Breast epithelium (tissue), 4 donors: ENCODE measurements at regions not wholly inside any gene's neighbourhood (a gene's known extent, or its start where the extent isn't known, plus 50 kb on each side); places are given as distances from the start of the nearest gene placed in this dataset.

Source experiments
- DNase-seq, 2 donors: peaks; one replicate each; pipeline ENCODE4 v3.0.0-alpha.2; 2019; ENCODE audit warnings: low spot score in 2 of 2
- H3K27ac ChIP-seq, 2 donors: fragments of 200-600 bp; sonication (generic) in 1 of 2; one replicate each; pipeline ENCODE4 v1.5.1; 2016 to 2019; ENCODE audit warnings: mild to moderate bottlenecking in 1 of 2
- H3K27me3 ChIP-seq, 2 donors: fragments of 200-600 bp; sonication (generic) in 1 of 2; one replicate each; pipeline versions ENCODE4 v1.5.1 to v1.6.0; 2017 to 2019; ENCODE audit warnings: control low read depth in 1 of 2, mild to moderate bottlenecking in 1 of 2
- H3K36me3 ChIP-seq: fragments of 200-600 bp; one replicate; pipeline ENCODE4 v1.5.1; 2019
- H3K4me1 ChIP-seq, 2 donors: fragments of 200-600 bp; sonication (generic); one replicate each; pipeline ENCODE4 v1.5.1; 2016 to 2019; ENCODE audit warnings: control low read depth in 1 of 2
- H3K4me3 ChIP-seq, 3 donors: fragments of 200-600 bp; sonication (generic); 1 replicate in 2 of 3; 2 replicates in 1 of 3; pipeline ENCODE4 v1.5.1; 2016 to 2019; ENCODE audit warnings: mild to moderate bottlenecking in 3 of 3, moderate library complexity in 2 of 3
- H3K9me3 ChIP-seq, 2 donors: fragments of 200-600 bp; sonication (generic) in 1 of 2; one replicate each; pipeline ENCODE4 v1.5.1; 2016 to 2019; ENCODE audit warnings: control low read depth in 1 of 2
- CTCF ChIP-seq, 3 donors: fragments of 450-650 bp; IDR thresholded peaks; one replicate each; pipeline ENCODE4 v1.5.1; 2016 to 2017; ENCODE audit warnings: antibody characterized with exemption in 3 of 3, mild to moderate bottlenecking in 3 of 3, moderate library complexity in 3 of 3
- POLR2A ChIP-seq: fragments of 450-650 bp; IDR thresholded peaks from one replicate; pipeline ENCODE4 v1.6.1; 2016; ENCODE audit warnings: antibody characterized with exemption, mild to moderate bottlenecking, moderate library complexity
- POLR2AphosphoS5 ChIP-seq, 3 donors: sonication (generic); formaldehyde crosslinking; IDR thresholded peaks; one replicate each; pipeline ENCODE4 v1.6.1; 2017; ENCODE audit warnings: antibody characterized with exemption in 3 of 3
- intact Hi-C: fragments of 100-400 bp; cut with DNase I; formaldehyde crosslinking; loops from one replicate; pipeline ENCODE4 v1.15.1; 2023; ENCODE audit warnings: low total_unique reads

GRCh38 chr22:25382762-25383161 is 163.3 kb downstream of the CRYBB2 start:
- Histone ChIP-seq H3K4me1 (no peaks in the 10 kb centered on the region), H3K27ac (no peak overlapping the region), H3K4me3 (no peak overlapping the region), H3K36me3 (no peaks in the 10 kb centered on the region), H3K27me3 (no peaks in the 10 kb centered on the region), H3K9me3 (no peaks in the 10 kb centered on the region)
- intact Hi-C loops, result no loop called here
- no peak for DNase-seq
- TF ChIP-seq POLR2A (no peak), CTCF (IDR thresholded peaks at IDR 0.05) (no peak), POLR2AphosphoS5 (IDR thresholded peaks at IDR 0.05) (no peak)

- H3K4me1 ChIP-seq, result no peaks in the 10 kb centered on the region
- TF ChIP-seq CTCF (IDR thresholded peaks at IDR 0.05) (no peak), POLR2A (no peak), POLR2AphosphoS5 (IDR thresholded peaks at IDR 0.05) (no peak)
- H3K27ac ChIP-seq, result no peak overlapping the region
- no peak overlapping the region for H3K4me3 ChIP-seq
- H3K9me3 ChIP-seq, result no peaks in the 10 kb centered on the region
- H3K27me3 ChIP-seq, result no peaks in the 10 kb centered on the region
- no peak for DNase-seq
- H3K36me3 ChIP-seq, result no peaks in the 10 kb centered on the region
- intact Hi-C loops, result no loop called here
Observed at GRCh38 chr22:25383278-25383820, 163.9 kb downstream of the CRYBB2 start.

- no peaks in the 10 kb centered on the region for H3K4me1 ChIP-seq
- no peak for DNase-seq
- H3K27me3 ChIP-seq, result no peaks in the 10 kb centered on the region
- no peak overlapping the region for H3K4me3 ChIP-seq
- no peak overlapping the region for H3K27ac ChIP-seq
- intact Hi-C loops, result no loop called here
- H3K36me3 ChIP-seq, result no peaks in the 10 kb centered on the region
- H3K9me3 ChIP-seq, result no peaks in the 10 kb centered on the region
- TF ChIP-seq POLR2A (no peak), CTCF (IDR thresholded peaks at IDR 0.05) (no peak), POLR2AphosphoS5 (IDR thresholded peaks at IDR 0.05) (no peak)
Observed at GRCh38 chr22:25383892-25384291, 164.5 kb downstream of the CRYBB2 start.

- TF ChIP-seq POLR2AphosphoS5 (IDR thresholded peaks at IDR 0.05) (no peak), CTCF (IDR thresholded peaks at IDR 0.05) (no peak), POLR2A (no peak)
- H3K27me3 ChIP-seq, result no peaks in the 10 kb centered on the region
- no peaks in the 10 kb centered on the region for H3K36me3 ChIP-seq
- DNase-seq, result no peak
- H3K4me1 ChIP-seq, result no peaks in the 10 kb centered on the region
- H3K4me3 ChIP-seq, result no peak overlapping the region
- intact Hi-C loops, result no loop called here
- H3K27ac ChIP-seq, result no peak overlapping the region
- no peaks in the 10 kb centered on the region for H3K9me3 ChIP-seq
Observed at GRCh38 chr22:25386538-25386884, 167.1 kb downstream of the CRYBB2 start.

- no peak for DNase-seq
- Histone ChIP-seq H3K27ac (no peak overlapping the region), H3K27me3 (no peaks in the 10 kb centered on the region), H3K4me3 (no peak overlapping the region), H3K4me1 (no peaks in the 10 kb centered on the region), H3K9me3 (no peaks in the 10 kb centered on the region), H3K36me3 (no peaks in the 10 kb centered on the region)
- TF ChIP-seq POLR2AphosphoS5 (IDR thresholded peaks at IDR 0.05) (no peak), POLR2A (no peak), CTCF (IDR thresholded peaks at IDR 0.05) (no peak)
- intact Hi-C loops, result no loop called here
Observed at GRCh38 chr22:25388415-25388814, 169.0 kb downstream of the CRYBB2 start.
